OCI-LY3 (cell line): ENCODE measurements at regions not wholly inside any gene's neighbourhood (a gene's known extent, or its start where the extent isn't known, plus 50 kb on each side); places are given as distances from the start of the nearest gene placed in this dataset.

Source experiments
- H2AFZ ChIP-seq: fragments of 200-600, 300-600 bp; shearing (Covaris generic); 2 replicates; pipeline ENCODE4 v1.6.0; 2014; ENCODE audit warnings: antibody characterized with exemption, low read depth, low read length
- H3K27ac ChIP-seq: fragments of 200-600, 300-600 bp; sonication (generic); 2 replicates; pipeline ENCODE4 v1.5.1; 2014; ENCODE audit warnings: mild to moderate bottlenecking, low read length, moderate library complexity, mixed read lengths
- H3K27me3 ChIP-seq: fragments of 200-600, 300-600 bp; sonication (generic); 2 replicates; pipeline ENCODE4 v1.6.1; 2014; ENCODE audit warnings: low read depth, low read length, mixed read lengths
- H3K36me3 ChIP-seq: fragments of 200-600, 300-600 bp; sonication (generic); replicated peaks from 2 replicates; pipeline ENCODE3; 2014; ENCODE audit warnings: low read depth, low read length, mixed read lengths
- H3K4me1 ChIP-seq: fragments of 300-600, 200-600 bp; sonication (generic); 2 replicates; pipeline ENCODE4 v1.6.1; 2014; ENCODE audit warnings: low read length, mixed read lengths
- H3K4me2 ChIP-seq: fragments of 200-600, 300-600 bp; sonication (generic); 2 replicates; pipeline ENCODE4 v1.6.1; 2014; ENCODE audit warnings: low read length, mixed read lengths
- H3K4me3 ChIP-seq: fragments of 300-600, 200-600 bp; sonication (generic); 2 replicates; pipeline ENCODE4 v1.5.1; 2014; ENCODE audit warnings: antibody characterized with exemption, mild to moderate bottlenecking, low read length, moderate library complexity
- H3K79me2 ChIP-seq: fragments of 300-600, 200-600 bp; shearing (Covaris generic); 2 replicates; pipeline ENCODE4 v1.6.1; 2014; ENCODE audit warnings: mild to moderate bottlenecking, low read length, mixed read lengths
- H3K9ac ChIP-seq: fragments of 300-600, 200-600 bp; shearing (Covaris generic); 2 replicates; pipeline ENCODE4 v1.6.0; 2014; ENCODE audit warnings: mild to moderate bottlenecking, low read length, moderate library complexity
- H3K9me3 ChIP-seq: fragments of 200-600, 300-600 bp; shearing (Covaris generic); 2 replicates; pipeline ENCODE4 v1.6.1; 2014; ENCODE audit warnings: low read length, mixed read lengths; ENCODE audit not compliant: insufficient read depth
- H4K20me1 ChIP-seq: fragments of 200-600, 300-600 bp; sonication (generic); 2 replicates; pipeline ENCODE4 v1.6.1; 2016; ENCODE audit warnings: low read length, mixed read lengths; ENCODE audit not compliant: insufficient read depth
- EZH2phosphoT487 ChIP-seq: fragments of 200-600 bp; shearing (Covaris generic); IDR thresholded peaks from 2 replicates; pipeline ENCODE4 v1.6.1; 2018; ENCODE audit warnings: antibody characterized with exemption, mixed run types, low read depth
- TF ChIP-seq, protein P1 (sequence below): fragments of 200-600, 300-600 bp; sonication (generic); IDR thresholded peaks from 2 replicates; pipeline ENCODE4 v1.5.1; 2014; ENCODE audit warnings: antibody characterized with exemption, low read length, low read depth

DNA sequence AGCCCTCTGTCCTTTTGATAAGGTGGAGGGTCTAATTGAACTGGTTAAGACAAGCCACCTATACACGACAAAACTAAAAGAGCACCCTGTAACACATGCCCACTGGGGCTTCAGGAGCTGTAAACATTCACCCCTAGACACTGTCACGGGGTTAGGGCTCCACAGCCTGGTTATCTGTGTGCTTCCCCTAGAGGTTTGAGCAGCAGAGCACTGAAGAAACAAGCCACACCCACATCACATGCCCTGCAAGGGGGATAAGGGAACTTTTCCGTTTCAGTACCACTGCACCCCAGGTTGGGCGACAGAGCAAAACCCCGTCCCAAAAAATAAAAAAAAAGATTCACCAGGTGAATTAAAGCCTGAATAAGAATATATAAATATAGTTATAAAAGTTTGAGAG is 913.7 kb upstream of the ACVR2A start:
- no peak for TF ChIP-seq EZH2phosphoT487
- TF ChIP-seq, protein P1, sequence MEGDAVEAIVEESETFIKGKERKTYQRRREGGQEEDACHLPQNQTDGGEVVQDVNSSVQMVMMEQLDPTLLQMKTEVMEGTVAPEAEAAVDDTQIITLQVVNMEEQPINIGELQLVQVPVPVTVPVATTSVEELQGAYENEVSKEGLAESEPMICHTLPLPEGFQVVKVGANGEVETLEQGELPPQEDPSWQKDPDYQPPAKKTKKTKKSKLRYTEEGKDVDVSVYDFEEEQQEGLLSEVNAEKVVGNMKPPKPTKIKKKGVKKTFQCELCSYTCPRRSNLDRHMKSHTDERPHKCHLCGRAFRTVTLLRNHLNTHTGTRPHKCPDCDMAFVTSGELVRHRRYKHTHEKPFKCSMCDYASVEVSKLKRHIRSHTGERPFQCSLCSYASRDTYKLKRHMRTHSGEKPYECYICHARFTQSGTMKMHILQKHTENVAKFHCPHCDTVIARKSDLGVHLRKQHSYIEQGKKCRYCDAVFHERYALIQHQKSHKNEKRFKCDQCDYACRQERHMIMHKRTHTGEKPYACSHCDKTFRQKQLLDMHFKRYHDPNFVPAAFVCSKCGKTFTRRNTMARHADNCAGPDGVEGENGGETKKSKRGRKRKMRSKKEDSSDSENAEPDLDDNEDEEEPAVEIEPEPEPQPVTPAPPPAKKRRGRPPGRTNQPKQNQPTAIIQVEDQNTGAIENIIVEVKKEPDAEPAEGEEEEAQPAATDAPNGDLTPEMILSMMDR, result peak; percentile 31
- Histone ChIP-seq H2AFZ (peak overlapping the region; percentile 88), H3K4me2 (peak overlapping the region; percentile 46), H3K79me2 (no peaks in the 10 kb centered on the region), H3K4me3 (peak overlapping the region; percentile 54), H3K27ac (no peak overlapping the region), H3K4me1 (peaks cover 13% of the 10 kb centered on the region), H3K9me3 (no peaks in the 10 kb centered on the region), H3K9ac (peak overlapping the region; percentile 24; the same call in 1 of the 2 replicates), H3K36me3 (no peaks in the 10 kb centered on the region), H3K27me3 (no peaks in the 10 kb centered on the region), H4K20me1 (no peaks in the 10 kb centered on the region)

DNA sequence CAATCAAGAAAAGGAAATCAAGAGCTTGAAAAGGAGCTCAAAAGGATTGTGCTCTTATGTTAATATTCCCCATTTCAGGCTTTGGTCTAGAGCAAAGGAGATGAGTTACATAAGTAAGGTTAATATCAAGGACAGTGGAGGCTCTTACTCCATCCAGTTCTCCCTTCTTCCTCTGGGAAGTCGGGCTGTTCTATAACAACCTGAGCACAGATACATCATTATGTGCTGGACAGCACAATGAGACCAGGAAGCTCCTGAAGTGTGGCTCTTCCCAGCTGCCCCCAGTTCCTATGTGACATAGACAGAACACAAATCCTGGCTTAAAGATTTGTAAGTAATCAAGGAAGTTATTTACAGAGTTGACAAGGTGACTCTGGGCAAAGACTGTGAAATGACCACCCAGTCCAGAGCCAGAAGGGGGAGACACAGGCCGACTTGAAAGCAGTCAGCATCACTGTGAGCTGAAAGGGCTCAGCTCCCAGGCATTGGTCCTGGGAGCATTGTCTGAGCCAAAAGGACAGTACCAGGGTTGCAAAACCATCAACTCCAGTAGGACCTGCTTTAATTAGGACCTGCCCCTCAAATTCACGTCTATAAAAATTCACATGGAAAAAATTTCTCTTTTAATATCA is 917.6 kb upstream of the ACVR2A start:
- H3K79me2 ChIP-seq, result no peaks in the 10 kb centered on the region
- TF ChIP-seq EZH2phosphoT487, result no peak
- TF ChIP-seq, protein P1, result peak; percentile 76
- H3K36me3 ChIP-seq, result no peaks in the 10 kb centered on the region
- peaks cover 19% of the 10 kb centered on the region for H3K4me1 ChIP-seq
- no peak overlapping the region for H3K27ac ChIP-seq
- H3K27me3 ChIP-seq, result no peaks in the 10 kb centered on the region
- no peak overlapping the region for H3K9ac ChIP-seq
- 0 out of 2 replicates have a peak overlapping the region, but pooled peaks have one; percentile 32 for H3K4me3 ChIP-seq
- H4K20me1 ChIP-seq, result no peaks in the 10 kb centered on the region
- peak overlapping the region; percentile 84; the same call in 1 of the 2 replicates for H2AFZ ChIP-seq
- no peaks in the 10 kb centered on the region for H3K9me3 ChIP-seq
- peak overlapping the region; percentile 47 for H3K4me2 ChIP-seq

DNA sequence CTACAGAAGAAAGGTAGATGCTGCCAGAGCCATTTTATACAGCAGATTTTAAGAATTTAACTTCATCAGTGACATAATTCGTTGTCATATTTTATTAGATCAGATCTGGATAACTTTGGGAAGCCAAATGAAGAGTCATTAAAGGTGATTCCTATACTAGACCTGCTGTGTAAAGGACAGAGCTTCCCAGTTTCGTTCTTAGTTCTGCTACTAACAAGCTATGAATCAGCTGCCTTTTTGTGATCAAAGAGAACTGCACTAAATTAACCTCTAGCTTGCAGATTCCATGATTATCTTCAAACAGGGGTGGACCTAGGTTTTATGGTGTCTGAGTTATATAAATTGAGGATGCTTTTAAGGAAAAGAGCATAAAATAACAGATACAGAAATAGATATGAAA is 926.5 kb upstream of the ACVR2A start:
- Histone ChIP-seq H3K27me3 (no peaks in the 10 kb centered on the region), H3K9ac (no peak overlapping the region), H3K9me3 (no peaks in the 10 kb centered on the region), H3K36me3 (no peaks in the 10 kb centered on the region), H3K4me1 (peaks cover 19% of the 10 kb centered on the region), H3K27ac (no peak overlapping the region), H4K20me1 (no peaks in the 10 kb centered on the region), H3K4me3 (no peak overlapping the region), H3K4me2 (no peak overlapping the region), H2AFZ (no peak overlapping the region), H3K79me2 (no peaks in the 10 kb centered on the region)
- no peak for TF ChIP-seq EZH2phosphoT487
- TF ChIP-seq, protein P1, result no peak

DNA sequence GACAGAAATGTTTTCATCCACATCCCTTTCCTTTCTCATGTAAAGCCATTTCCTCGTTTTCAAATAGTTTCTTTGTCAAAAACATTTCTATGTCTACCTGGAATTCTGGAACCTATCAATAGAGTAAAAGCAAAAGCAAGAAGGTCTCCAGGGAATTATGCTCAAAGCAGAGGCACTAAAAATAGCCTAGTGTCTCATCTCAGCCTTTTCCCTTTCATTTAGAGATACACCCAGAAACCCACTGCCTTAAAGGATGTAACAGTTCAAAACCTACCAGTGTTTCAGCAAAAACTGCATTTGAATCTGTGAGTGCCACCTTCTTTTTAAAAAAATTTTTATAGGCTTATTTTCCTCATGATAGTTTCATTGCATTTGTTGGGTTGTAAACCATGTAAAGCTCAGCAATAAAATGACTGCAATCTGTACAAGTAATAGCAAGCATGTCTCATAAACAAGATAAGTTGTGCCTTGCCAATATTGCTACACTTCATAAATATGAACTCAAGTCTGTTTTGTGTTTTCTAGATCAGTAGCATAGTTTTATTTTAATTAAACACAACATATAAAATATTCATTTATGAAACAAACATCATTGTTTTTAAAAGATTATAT is 927.3 kb upstream of the ACVR2A start:
- Histone ChIP-seq H3K9me3 (no peaks in the 10 kb centered on the region), H3K4me3 (no peak overlapping the region), H3K27ac (no peak overlapping the region), H3K4me2 (no peak overlapping the region), H4K20me1 (no peaks in the 10 kb centered on the region), H2AFZ (no peak overlapping the region), H3K4me1 (peaks cover 13% of the 10 kb centered on the region), H3K9ac (no peak overlapping the region), H3K36me3 (no peaks in the 10 kb centered on the region), H3K27me3 (no peaks in the 10 kb centered on the region), H3K79me2 (no peaks in the 10 kb centered on the region)
- TF ChIP-seq, protein P1, result no peak
- no peak for TF ChIP-seq EZH2phosphoT487
